ENCODE measurements at regions not wholly inside any gene's neighbourhood (a gene's known extent, or its start where the extent isn't known, plus 50 kb on each side); places are given as distances from the start of the nearest gene placed in this dataset.

GRCh38 chr2:120548627-120549608, 186.8 kb upstream of the GLI2 start:
- DNase-seq (no peak), ATAC-seq (no peak)
- intact Hi-C loops (cut with DNase I) = no loop called here

- ATAC-seq (no peak), DNase-seq (no peak)
- intact Hi-C loops (cut with DNase I) = loop anchor here in 1 of 2 donors (10.0 kb wide), 2 partner anchors 105 to 125 kb away; no protein-coding TSS in a partner anchor
These were observed 185.8 kb upstream of the GLI2 start for GRCh38 chr2:120549841-120550240.

- intact Hi-C loops (cut with DNase I) = loop anchor here in 1 of 2 donors (10.0 kb wide), 2 partner anchors 105 to 125 kb away; no protein-coding TSS in a partner anchor
- DNase-seq (no peak), ATAC-seq (no peak)
These were observed 185.4 kb upstream of the GLI2 start for GRCh38 chr2:120550282-120550681.

GRCh38 chr2:120550893-120551446, 184.7 kb upstream of the GLI2 start:
- intact Hi-C loops (cut with DNase I) = loop anchor here in 1 of 2 donors (10.0 kb wide), 2 partner anchors 106 to 124 kb away; no protein-coding TSS in a partner anchor
- DNase-seq (no peak), ATAC-seq (no peak)

GRCh38 chr2:120551522-120551921, 184.1 kb upstream of the GLI2 start:
- ATAC-seq (no peak), DNase-seq (no peak)
- intact Hi-C loops (cut with DNase I) = loop anchor here in 1 of 2 donors (10.0 kb wide), 2 partner anchors 107 to 123 kb away; no protein-coding TSS in a partner anchor

- ATAC-seq (no peak), DNase-seq (no peak)
- intact Hi-C loops (cut with DNase I) = loop anchor here in 1 of 2 donors (2.0 to 10.0 kb wide), 3 partner anchors 107 to 209 kb away; no protein-coding TSS in a partner anchor
These were observed 183.6 kb upstream of the GLI2 start for GRCh38 chr2:120552079-120552478.

GRCh38 chr2:120552800-120553481, 182.7 kb upstream of the GLI2 start:
- intact Hi-C loops (cut with DNase I) = loop anchor here in 1 of 2 donors (2.0 to 10.0 kb wide), 3 partner anchors 108 to 210 kb away; no protein-coding TSS in a partner anchor
- ATAC-seq = peak; percentile 93 to 95
- peak; percentile 90 for DNase-seq

GRCh38 chr2:120554625-120555032, 181.0 kb upstream of the GLI2 start:
- DNase-seq (no peak), ATAC-seq (no peak)
- intact Hi-C loops (cut with DNase I) = loop anchor here in 1 of 2 donors (10.0 kb wide), 2 partner anchors 110 to 120 kb away; no protein-coding TSS in a partner anchor

- DNase-seq (no peak), ATAC-seq (no peak)
- intact Hi-C loops (cut with DNase I) = loop anchor here in 1 of 2 donors (10.0 kb wide), 2 partner anchors 110 to 120 kb away; no protein-coding TSS in a partner anchor
These were observed 180.6 kb upstream of the GLI2 start for GRCh38 chr2:120555092-120555491.

GRCh38 chr2:120556911-120557310, 178.8 kb upstream of the GLI2 start:
- ATAC-seq = no peak
- intact Hi-C loops (cut with DNase I) = loop anchor here in 1 of 2 donors (10.0 kb wide), 2 partner anchors 112 to 118 kb away; no protein-coding TSS in a partner anchor
- DNase-seq = no peak

GRCh38 chr2:120558847-120559246, 176.8 kb upstream of the GLI2 start:
- intact Hi-C loops (cut with DNase I) = loop anchor here in 1 of 2 donors (10.0 kb wide), 2 partner anchors 114 to 116 kb away; no protein-coding TSS in a partner anchor
- peak in 1 of 2 donors; percentile 45 for ATAC-seq
- DNase-seq = no peak

- intact Hi-C loops (cut with DNase I) = loop anchor here in 1 of 2 donors (10.0 kb wide), 2 partner anchors 115 kb away; no protein-coding TSS in a partner anchor
- ATAC-seq = no peak
- DNase-seq = no peak
These were observed 176.3 kb upstream of the GLI2 start for GRCh38 chr2:120559401-120559800.

- intact Hi-C loops (cut with DNase I) = loop anchor here in 1 of 2 donors (10.0 kb wide), 1 partner anchor 94 kb away; no protein-coding TSS in a partner anchor
- DNase-seq (no peak), ATAC-seq (no peak)
These were observed 175.3 kb upstream of the GLI2 start for GRCh38 chr2:120560330-120560729.

- ATAC-seq (no peak), DNase-seq (no peak)
- intact Hi-C loops (cut with DNase I) = loop anchor here in 1 of 2 donors (10.0 kb wide), 1 partner anchor 93 kb away; no protein-coding TSS in a partner anchor
These were observed 174.2 kb upstream of the GLI2 start for GRCh38 chr2:120561379-120562035.

GRCh38 chr2:120562218-120563005, 173.3 kb upstream of the GLI2 start:
- DNase-seq (no peak), ATAC-seq (no peak)
- intact Hi-C loops (cut with DNase I) = loop anchor here in 1 of 2 donors (10.0 kb wide), 1 partner anchor 92 kb away; no protein-coding TSS in a partner anchor

GRCh38 chr2:120563616-120564015, 172.1 kb upstream of the GLI2 start:
- intact Hi-C loops (cut with DNase I) = loop anchor here in 1 of 2 donors (10.0 kb wide), 1 partner anchor 91 kb away; no protein-coding TSS in a partner anchor
- no peak for ATAC-seq

More at GRCh38 chr2:120563616-120564015, 172.1 kb upstream of the GLI2 start:
- DNase-seq = no peak

Data from left cardiac atrium (tissue), 4 donors.